ENCODE measurements at regions not wholly inside any gene's neighbourhood (a gene's known extent, or its start where the extent isn't known, plus 50 kb on each side); places are given as distances from the start of the nearest gene placed in this dataset.

- Histone ChIP-seq H3K4me1 (ENCODE audit: low read depth) (no peaks in the 10 kb centered on the region), H3K4me3 (no peak overlapping the region), H3K9me3 (no peaks in the 10 kb centered on the region), H3K36me3 (ENCODE audit: low read depth) (no peaks in the 10 kb centered on the region)
- intact Hi-C loops (cut with DNase I, micrococcal nuclease): no loop called here
- ATAC-seq: no peak
- no peak for DNase-seq
- TF ChIP-seq CTCF (IDR thresholded peaks at IDR 0.05): no peak
These were observed 144.6 kb upstream of the NMUR2 start for GRCh38 chr5:152549709-152550108.

- intact Hi-C loops (cut with DNase I, micrococcal nuclease): no loop called here
- no peaks in the 10 kb centered on the region for H3K9me3 ChIP-seq
- no peaks in the 10 kb centered on the region for H3K36me3 ChIP-seq (ENCODE audit: low read depth)
- DNase-seq: no peak
- TF ChIP-seq CTCF (IDR thresholded peaks at IDR 0.05): no peak
- H3K4me1 ChIP-seq (ENCODE audit: low read depth): no peaks in the 10 kb centered on the region
- ATAC-seq: no peak
- H3K4me3 ChIP-seq: no peak overlapping the region
These were observed 146.0 kb upstream of the NMUR2 start for GRCh38 chr5:152551061-152551460.

- no peaks in the 10 kb centered on the region for H3K36me3 ChIP-seq (ENCODE audit: low read depth)
- no peaks in the 10 kb centered on the region for H3K9me3 ChIP-seq
- ATAC-seq (no peak), DNase-seq (no peak)
- no peak overlapping the region for H3K4me3 ChIP-seq
- no peak for TF ChIP-seq CTCF (IDR thresholded peaks at IDR 0.05)
- no peaks in the 10 kb centered on the region for H3K4me1 ChIP-seq (ENCODE audit: low read depth)
- intact Hi-C loops (cut with DNase I, micrococcal nuclease): no loop called here
These were observed 151.7 kb upstream of the NMUR2 start for GRCh38 chr5:152556784-152557183.

GRCh38 chr5:152560512-152561137 lies 155.5 kb upstream of the NMUR2 start:
- intact Hi-C loops (cut with DNase I, micrococcal nuclease): no loop called here
- peak; percentile 42 for TF ChIP-seq CTCF (IDR thresholded peaks at IDR 0.05)
- Histone ChIP-seq H3K36me3 (ENCODE audit: low read depth) (no peaks in the 10 kb centered on the region), H3K4me3 (no peak overlapping the region), H3K4me1 (ENCODE audit: low read depth) (no peaks in the 10 kb centered on the region), H3K9me3 (no peaks in the 10 kb centered on the region)
- peak in 2 of 3 donors; percentile 60 to 77 for DNase-seq
- peak; percentile 44 for ATAC-seq

- H3K4me3 ChIP-seq: no peak overlapping the region
- no peaks in the 10 kb centered on the region for H3K4me1 ChIP-seq (ENCODE audit: low read depth)
- peaks cover 2% of the 10 kb centered on the region for H3K9me3 ChIP-seq
- intact Hi-C loops (cut with DNase I, micrococcal nuclease): no loop called here
- TF ChIP-seq CTCF (IDR thresholded peaks at IDR 0.05): no peak
- no peak for ATAC-seq
- H3K36me3 ChIP-seq (ENCODE audit: low read depth): no peaks in the 10 kb centered on the region
- no peak for DNase-seq
These were observed 162.9 kb upstream of the NMUR2 start for GRCh38 chr5:152568016-152568415.

- Histone ChIP-seq H3K9me3 (peaks cover 2% of the 10 kb centered on the region), H3K36me3 (ENCODE audit: low read depth) (no peaks in the 10 kb centered on the region), H3K4me3 (no peak overlapping the region), H3K4me1 (ENCODE audit: low read depth) (no peaks in the 10 kb centered on the region)
- no peak for TF ChIP-seq CTCF (IDR thresholded peaks at IDR 0.05)
- no peak for ATAC-seq
- intact Hi-C loops (cut with DNase I, micrococcal nuclease): no loop called here
- no peak for DNase-seq
These were observed 167.7 kb upstream of the NMUR2 start for GRCh38 chr5:152572812-152573211.

Data from mucosa of descending colon (tissue), 3 donors.